Right atrium auricular region (tissue), 2 donors: ENCODE measurements at regions not wholly inside any gene's neighbourhood (a gene's known extent, or its start where the extent isn't known, plus 50 kb on each side); places are given as distances from the start of the nearest gene placed in this dataset.

Source experiments
- DNase-seq: peaks from one replicate; pipeline ENCODE4 v3.0.0-alpha.2; 2019; ENCODE audit warnings: low spot score
- H3K27ac ChIP-seq, 2 donors: fragments of 200-600 bp; sonication (generic); 1 replicate in 1 of 2; 2 replicates in 1 of 2; pipeline ENCODE4 v1.5.1; 2016 to 2019
- H3K27me3 ChIP-seq, 2 donors: fragments of 200-600 bp; sonication (generic); one replicate each; pipeline versions ENCODE4 v1.5.1 to v1.6.0; 2017 to 2019
- H3K36me3 ChIP-seq: fragments of 200-600 bp; sonication (generic); one replicate; pipeline ENCODE4 v1.5.1; 2016
- H3K4me1 ChIP-seq, 2 donors: fragments of 200-600 bp; sonication (generic); one replicate each; pipeline versions ENCODE4 v1.5.1 to v1.6.0; 2017 to 2019
- H3K4me3 ChIP-seq, 2 donors: fragments of 200-600 bp; sonication (generic); 1 replicate in 1 of 2; 2 replicates in 1 of 2; pipeline ENCODE4 v1.5.1; 2017 to 2019; ENCODE audit warnings: mild to moderate bottlenecking in 1 of 2, moderate library complexity in 1 of 2
- H3K9me3 ChIP-seq, 2 donors: fragments of 200-600 bp; sonication (generic); one replicate each; pipeline ENCODE4 v1.5.1; 2019
- TF ChIP-seq, protein P1 (sequence below), 2 donors: fragments of 200-600 bp; sonication (generic); IDR thresholded peaks; one replicate each; pipeline ENCODE4 v1.5.1; 2019; ENCODE audit warnings: antibody characterized with exemption in 2 of 2

DNA sequence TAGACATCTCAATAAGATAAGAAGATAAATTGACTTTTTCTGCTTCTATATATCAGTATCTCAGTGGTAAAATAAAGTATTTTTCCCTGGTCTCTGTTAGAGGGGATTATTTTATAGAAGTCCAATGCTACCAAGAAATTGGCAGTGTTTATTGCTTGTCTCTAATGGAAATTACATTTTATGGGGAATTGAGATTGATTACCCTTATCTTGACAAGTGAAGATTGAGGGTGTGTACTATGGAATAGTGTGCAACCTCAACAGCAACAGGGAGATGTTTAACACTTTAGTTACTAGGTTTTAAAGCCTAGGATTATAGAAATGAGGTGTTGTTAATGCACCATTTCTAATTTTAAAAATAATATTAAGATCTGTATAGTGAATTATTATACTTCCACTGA lies 154.8 kb upstream of the ROBO1 start:
- Histone ChIP-seq H3K27ac (no peak overlapping the region), H3K36me3 (no peaks in the 10 kb centered on the region), H3K4me1 (no peaks in the 10 kb centered on the region), H3K4me3 (no peak overlapping the region), H3K9me3 (no peaks in the 10 kb centered on the region), H3K27me3 (no peaks in the 10 kb centered on the region)
- no peak for DNase-seq
- TF ChIP-seq, protein P1, sequence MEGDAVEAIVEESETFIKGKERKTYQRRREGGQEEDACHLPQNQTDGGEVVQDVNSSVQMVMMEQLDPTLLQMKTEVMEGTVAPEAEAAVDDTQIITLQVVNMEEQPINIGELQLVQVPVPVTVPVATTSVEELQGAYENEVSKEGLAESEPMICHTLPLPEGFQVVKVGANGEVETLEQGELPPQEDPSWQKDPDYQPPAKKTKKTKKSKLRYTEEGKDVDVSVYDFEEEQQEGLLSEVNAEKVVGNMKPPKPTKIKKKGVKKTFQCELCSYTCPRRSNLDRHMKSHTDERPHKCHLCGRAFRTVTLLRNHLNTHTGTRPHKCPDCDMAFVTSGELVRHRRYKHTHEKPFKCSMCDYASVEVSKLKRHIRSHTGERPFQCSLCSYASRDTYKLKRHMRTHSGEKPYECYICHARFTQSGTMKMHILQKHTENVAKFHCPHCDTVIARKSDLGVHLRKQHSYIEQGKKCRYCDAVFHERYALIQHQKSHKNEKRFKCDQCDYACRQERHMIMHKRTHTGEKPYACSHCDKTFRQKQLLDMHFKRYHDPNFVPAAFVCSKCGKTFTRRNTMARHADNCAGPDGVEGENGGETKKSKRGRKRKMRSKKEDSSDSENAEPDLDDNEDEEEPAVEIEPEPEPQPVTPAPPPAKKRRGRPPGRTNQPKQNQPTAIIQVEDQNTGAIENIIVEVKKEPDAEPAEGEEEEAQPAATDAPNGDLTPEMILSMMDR (IDR thresholded peaks at IDR 0.05) = no peak

DNA sequence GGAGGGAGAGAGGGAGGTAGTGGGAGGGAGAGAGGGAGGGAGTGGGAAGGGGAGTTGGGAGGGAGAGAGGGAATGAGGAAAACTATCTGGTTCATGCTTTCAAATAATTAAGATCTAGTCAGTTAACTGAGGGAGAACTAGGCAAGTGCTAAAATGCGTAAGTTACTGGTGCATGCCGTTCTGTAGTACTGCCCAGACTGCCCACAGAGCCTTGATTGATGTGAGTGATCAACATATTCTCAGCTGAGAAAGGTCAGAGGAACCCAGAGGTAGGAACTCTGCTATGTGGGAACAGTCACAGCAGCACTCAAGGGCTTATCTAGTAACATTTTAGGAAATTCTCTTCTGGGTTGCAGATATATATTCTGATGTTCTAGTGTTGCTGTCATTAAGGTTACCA lies 149.8 kb upstream of the ROBO1 start:
- Histone ChIP-seq H3K36me3 (no peaks in the 10 kb centered on the region), H3K27me3 (no peaks in the 10 kb centered on the region), H3K4me3 (no peak overlapping the region), H3K27ac (no peak overlapping the region), H3K9me3 (no peaks in the 10 kb centered on the region), H3K4me1 (no peaks in the 10 kb centered on the region)
- TF ChIP-seq, protein P1 (IDR thresholded peaks at IDR 0.05) = no peak
- no peak for DNase-seq

DNA sequence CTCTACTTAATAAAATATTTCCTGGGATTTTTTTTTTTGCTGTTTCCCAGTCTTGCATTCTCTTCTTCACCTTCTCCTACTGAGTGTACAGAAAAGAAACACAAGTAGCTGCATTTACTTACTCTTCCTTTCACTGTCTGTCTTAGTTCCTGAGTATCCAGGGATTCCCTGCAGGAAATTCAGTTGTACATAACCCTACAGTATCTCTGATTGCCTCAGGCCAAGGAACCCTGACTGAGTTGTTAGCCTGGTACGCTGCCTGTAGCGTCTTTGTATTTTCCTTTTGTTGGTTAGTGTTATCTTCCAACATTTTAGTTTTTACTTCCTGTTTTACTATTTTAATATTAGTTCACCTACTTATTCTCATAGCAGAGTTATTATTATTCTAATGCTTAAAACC lies 142.5 kb upstream of the ROBO1 start:
- no peaks in the 10 kb centered on the region for H3K9me3 ChIP-seq
- TF ChIP-seq, protein P1 (IDR thresholded peaks at IDR 0.05) = no peak
- H3K27me3 ChIP-seq = no peaks in the 10 kb centered on the region

DNA sequence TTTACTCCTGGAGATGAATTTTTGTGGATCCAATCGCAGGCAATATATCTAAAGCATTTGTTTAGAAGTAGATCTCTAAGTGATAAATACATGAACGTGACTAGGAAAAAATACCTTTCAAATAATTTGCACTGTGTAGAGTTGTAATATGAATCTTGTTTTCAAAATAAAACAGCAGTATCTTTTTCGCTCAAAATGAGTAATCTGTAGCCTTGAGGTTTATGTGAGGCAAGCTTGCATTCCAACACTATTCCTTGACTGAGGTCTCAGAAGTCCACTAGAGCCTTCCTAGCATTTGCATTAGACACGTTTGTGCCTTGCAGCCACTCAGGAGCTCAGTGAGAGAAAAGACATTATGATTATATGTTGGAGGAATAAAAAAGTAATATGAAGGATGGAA lies 138.3 kb upstream of the ROBO1 start:
- H3K4me3 ChIP-seq = no peak overlapping the region
- H3K9me3 ChIP-seq = no peaks in the 10 kb centered on the region
- H3K27ac ChIP-seq = no peak overlapping the region
- no peaks in the 10 kb centered on the region for H3K27me3 ChIP-seq
- TF ChIP-seq, protein P1 (IDR thresholded peaks at IDR 0.05) = no peak
- no peaks in the 10 kb centered on the region for H3K4me1 ChIP-seq
- no peaks in the 10 kb centered on the region for H3K36me3 ChIP-seq
- no peak for DNase-seq

More for the DNA sequence above, 142.5 kb upstream of the ROBO1 start:
- DNase-seq = no peak
- H3K36me3 ChIP-seq = no peaks in the 10 kb centered on the region
- no peak overlapping the region for H3K4me3 ChIP-seq
- H3K4me1 ChIP-seq = no peaks in the 10 kb centered on the region
- H3K27ac ChIP-seq = no peak overlapping the region

DNA sequence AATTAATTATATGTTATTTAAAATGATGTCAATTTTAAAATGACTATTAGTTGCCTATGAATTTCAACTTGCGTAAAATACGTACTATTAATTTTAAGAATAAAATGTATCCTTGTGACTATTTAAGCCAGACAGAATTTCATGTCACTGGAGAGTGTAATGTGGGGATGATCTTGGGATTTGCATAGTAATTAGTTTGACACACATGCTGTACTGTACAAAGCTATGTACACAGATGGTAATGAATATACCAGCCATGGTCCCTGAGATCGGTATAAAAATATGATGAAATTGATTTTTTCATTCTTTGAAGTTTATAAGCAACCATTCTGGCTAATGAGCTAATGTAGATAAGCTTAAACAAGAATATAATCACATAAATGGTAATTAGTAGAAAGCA lies 134.4 kb upstream of the ROBO1 start:
- Histone ChIP-seq H3K4me3 (no peak overlapping the region), H3K27me3 (no peaks in the 10 kb centered on the region), H3K9me3 (no peaks in the 10 kb centered on the region), H3K27ac (no peak overlapping the region), H3K4me1 (no peaks in the 10 kb centered on the region), H3K36me3 (no peaks in the 10 kb centered on the region)
- TF ChIP-seq, protein P1 (IDR thresholded peaks at IDR 0.05) = no peak
- DNase-seq = no peak

DNA sequence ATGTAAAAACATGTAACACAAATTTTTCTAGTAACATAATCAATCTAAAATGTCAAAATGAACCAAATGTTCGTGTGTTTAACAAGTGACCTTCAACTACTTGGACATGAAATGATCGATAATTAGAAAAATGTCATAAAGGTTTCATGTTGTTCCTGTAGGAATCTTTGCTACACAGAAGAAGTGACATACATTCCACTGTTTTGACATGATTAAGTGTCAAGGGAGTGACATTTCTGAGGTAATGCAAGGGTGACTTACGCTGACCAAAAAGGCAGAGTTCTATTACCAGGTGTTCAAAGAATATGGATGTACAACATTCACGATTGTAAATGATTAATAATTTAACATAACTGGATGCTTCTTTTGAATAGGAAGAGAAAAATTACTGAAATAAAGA lies 131.1 kb upstream of the ROBO1 start:
- no peaks in the 10 kb centered on the region for H3K27me3 ChIP-seq

More for the DNA sequence above, 131.1 kb upstream of the ROBO1 start:
- no peaks in the 10 kb centered on the region for H3K36me3 ChIP-seq
- H3K4me3 ChIP-seq = no peak overlapping the region
- TF ChIP-seq, protein P1 (IDR thresholded peaks at IDR 0.05) = no peak
- no peak for DNase-seq
- H3K27ac ChIP-seq = no peak overlapping the region
- H3K4me1 ChIP-seq = no peaks in the 10 kb centered on the region
- no peaks in the 10 kb centered on the region for H3K9me3 ChIP-seq
